ENCODE measurements at regions not wholly inside any gene's neighbourhood (a gene's known extent, or its start where the extent isn't known, plus 50 kb on each side); places are given as distances from the start of the nearest gene placed in this dataset.

GRCh38 chr21:23138797-23139196 is 2140.6 kb downstream of the NCAM2 start:
- TF ChIP-seq, protein P1, sequence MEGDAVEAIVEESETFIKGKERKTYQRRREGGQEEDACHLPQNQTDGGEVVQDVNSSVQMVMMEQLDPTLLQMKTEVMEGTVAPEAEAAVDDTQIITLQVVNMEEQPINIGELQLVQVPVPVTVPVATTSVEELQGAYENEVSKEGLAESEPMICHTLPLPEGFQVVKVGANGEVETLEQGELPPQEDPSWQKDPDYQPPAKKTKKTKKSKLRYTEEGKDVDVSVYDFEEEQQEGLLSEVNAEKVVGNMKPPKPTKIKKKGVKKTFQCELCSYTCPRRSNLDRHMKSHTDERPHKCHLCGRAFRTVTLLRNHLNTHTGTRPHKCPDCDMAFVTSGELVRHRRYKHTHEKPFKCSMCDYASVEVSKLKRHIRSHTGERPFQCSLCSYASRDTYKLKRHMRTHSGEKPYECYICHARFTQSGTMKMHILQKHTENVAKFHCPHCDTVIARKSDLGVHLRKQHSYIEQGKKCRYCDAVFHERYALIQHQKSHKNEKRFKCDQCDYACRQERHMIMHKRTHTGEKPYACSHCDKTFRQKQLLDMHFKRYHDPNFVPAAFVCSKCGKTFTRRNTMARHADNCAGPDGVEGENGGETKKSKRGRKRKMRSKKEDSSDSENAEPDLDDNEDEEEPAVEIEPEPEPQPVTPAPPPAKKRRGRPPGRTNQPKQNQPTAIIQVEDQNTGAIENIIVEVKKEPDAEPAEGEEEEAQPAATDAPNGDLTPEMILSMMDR (conservative IDR thresholded peaks at IDR 0.05 in 1 of 2, IDR thresholded peaks at IDR 0.05 in 1 of 2; ENCODE audit: extremely low read depth in 1 of 2, insufficient read depth in 1 of 2, low read depth in 1 of 2, low read length in 2 of 2) = no peak
- no peak for TF ChIP-seq EZH2 (IDR thresholded peaks at IDR 0.05; ENCODE audit: borderline replicate concordance, low read length)

Data from mammary epithelial cell (primary cell).